Hematopoietic multipotent progenitor cell (in vitro differentiated cells): ENCODE measurements at regions not wholly inside any gene's neighbourhood (a gene's known extent, or its start where the extent isn't known, plus 50 kb on each side); places are given as distances from the start of the nearest gene placed in this dataset.
A peak's percentile ranks its signal among the peaks of the same experiment; 100 is the strongest.

Experiments
- DNase-seq, 3 donors: peaks; one replicate each; pipeline ENCODE4 v3.0.0-alpha.2; 2011 to 2015; ENCODE audit warnings: low read depth in 2 of 3, low spot score in 2 of 3

- no peak for DNase-seq
Observed at GRCh38 chr3:182608832-182609231, 184.5 kb upstream of the ATP11B start.

GRCh38 chr3:182609575-182610156 lies 183.6 kb upstream of the ATP11B start:
- no peak for DNase-seq

- DNase-seq: no peak
Observed at GRCh38 chr3:182612332-182612731, 181.0 kb upstream of the ATP11B start.

- DNase-seq: no peak
Observed at GRCh38 chr3:182617500-182617899, 175.8 kb upstream of the ATP11B start.

GRCh38 chr3:182618085-182618732 lies 175.1 kb upstream of the ATP11B start:
- DNase-seq: peak in 2 of 3 donors; percentile 5 to 26

- no peak for DNase-seq
Observed at GRCh38 chr3:182618981-182619591, 174.2 kb upstream of the ATP11B start.

- DNase-seq: no peak
Observed at GRCh38 chr3:182620723-182621434, 172.4 kb upstream of the ATP11B start.

GRCh38 chr3:182621435-182622240 lies 171.7 kb upstream of the ATP11B start:
- no peak for DNase-seq

- no peak for DNase-seq
Observed at GRCh38 chr3:182622241-182622545, 171.1 kb upstream of the ATP11B start.

- DNase-seq: no peak
Observed at GRCh38 chr3:182626484-182627467, 166.5 kb upstream of the ATP11B start.

- DNase-seq: no peak
Observed at GRCh38 chr3:182628531-182628930, 164.8 kb upstream of the ATP11B start.

- no peak for DNase-seq
Observed at GRCh38 chr3:182629521-182629920, 163.8 kb upstream of the ATP11B start.

- no peak for DNase-seq
Observed at GRCh38 chr3:182631183-182632076, 161.9 kb upstream of the ATP11B start.

GRCh38 chr3:182632077-182632393 lies 161.3 kb upstream of the ATP11B start:
- no peak for DNase-seq

- no peak for DNase-seq
Observed at GRCh38 chr3:182633186-182633585, 160.1 kb upstream of the ATP11B start.

- DNase-seq: no peak
Observed at GRCh38 chr3:182636646-182637045, 156.7 kb upstream of the ATP11B start.

- DNase-seq: no peak
Observed at GRCh38 chr3:182637350-182638110, 155.8 kb upstream of the ATP11B start.

GRCh38 chr3:182644013-182644412 lies 149.3 kb upstream of the ATP11B start:
- no peak for DNase-seq
